HepG2 (cell line): ENCODE measurements at regions not wholly inside any gene's neighbourhood (a gene's known extent, or its start where the extent isn't known, plus 50 kb on each side); places are given as distances from the start of the nearest gene placed in this dataset.
"Not testable (repeated sequence)": the region's sequence is repeated elsewhere in the genome, so short reads cannot be mapped to it uniquely, and the experiment has no call there.

Experiments
- ATAC-seq: fragments of 200-7000 bp; cut with Tn5 transposase; 3 replicates; pipeline ENCODE4 v1.9.1; 2020; ENCODE audit warnings: mild to moderate bottlenecking, moderate library complexity
- BruUV-seq: library from RNA; stranded (reverse); fragments of 400-500 nt; replicated peaks from 2 replicates; lab custom pipeline; 2021; lab: Mats Ljungman, UMichigan
- CTCF ChIA-PET: fragments of 300-600 bp; formaldehyde crosslinking; extraction: SDS; loops from one replicate; lab custom pipeline; 2021; ENCODE audit warnings: low total read pairs, inconsistent platforms, low intra/inter-chr PET ratio; lab: Yijun Ruan, JAX
- POLR2A ChIA-PET: fragments of 350-600 bp; sonication (Branson Sonifier 250); formaldehyde crosslinking; loops from one replicate; lab custom pipeline; 2020; ENCODE audit warnings: antibody characterized with exemption, inconsistent platforms; lab: Yijun Ruan, JAX
- DNase-seq: peaks from one replicate; pipeline ENCODE4 v3.0.0-alpha.2; 2015; ENCODE audit warnings: low spot score
- FAIRE-seq: peaks from 3 replicates; lab custom pipeline; 2011; peaks lifted over from hg19 to GRCh38; lab: Jason Lieb, UNC
- H2AFZ ChIP-seq: one replicate; pipeline ENCODE4 v1.6.1; 2011; ENCODE audit warnings: low read length, inconsistent platforms
- H3K27ac ChIP-seq: fragments of 300-600 bp; 3 replicates; pipeline ENCODE4 v1.8.0; 2011; ENCODE audit warnings: mixed run types, mild to moderate bottlenecking, mixed read lengths, low read length, inconsistent platforms; ENCODE audit not compliant: insufficient read depth; ENCODE audit errors: extremely low read length
- H3K27me3 ChIP-seq, 2 experiments: fragments of 200-600 bp in 1 of 2; 2 replicates in 1 of 2; 3 replicates in 1 of 2; pipeline versions ENCODE4 v1.6.0 to v1.8.0; 2011; ENCODE audit warnings: low read length in 2 of 2, mild to moderate bottlenecking in 2 of 2, moderate library complexity in 2 of 2, inconsistent platforms in 1 of 2; ENCODE audit not compliant: insufficient read depth in 2 of 2, control insufficient read depth in 1 of 2
- H3K36me3 ChIP-seq, 2 experiments: fragments of 200-600 bp in 1 of 2; replicated peaks in 1 of 2; 2 replicates in 1 of 2; 3 replicates in 1 of 2; pipeline versions ENCODE4 v1.5.1 to v1.8.0; 2011; ENCODE audit warnings: low read length in 2 of 2, inconsistent platforms in 1 of 2; ENCODE audit not compliant: insufficient read depth in 2 of 2, control insufficient read depth in 1 of 2
- H3K4me1 ChIP-seq: 2 replicates; pipeline ENCODE4 v1.5.1; 2012; ENCODE audit warnings: low read length, inconsistent platforms; ENCODE audit not compliant: insufficient read depth
- H3K4me2 ChIP-seq: 2 replicates; pipeline ENCODE4 v1.6.0; 2011; ENCODE audit warnings: low read depth, low read length, inconsistent platforms
- H3K4me3 ChIP-seq, 3 experiments: fragments of 200-600 bp in 1 of 3; sonication (generic), shearing (Covaris generic) in 1 of 3; replicated peaks in 1 of 3; 2 replicates each; pipeline ENCODE4 v1.5.1; 2011 to 2016; ENCODE audit warnings: low read length in 3 of 3, inconsistent platforms in 2 of 3, low read depth in 2 of 3, mild to moderate bottlenecking in 2 of 3, control low read depth in 1 of 3, mixed read lengths in 1 of 3; ENCODE audit not compliant: insufficient read depth in 1 of 3
- H3K79me2 ChIP-seq: one replicate; pipeline ENCODE4 v1.6.1; 2011; ENCODE audit warnings: low read length, inconsistent platforms; ENCODE audit not compliant: insufficient read depth
- H3K9ac ChIP-seq: 2 replicates; pipeline ENCODE4 v1.6.0; 2011; ENCODE audit warnings: mild to moderate bottlenecking, low read depth, low read length, inconsistent platforms; ENCODE audit not compliant: insufficient read depth
- H3K9me3 ChIP-seq: 2 replicates; pipeline ENCODE4 v1.5.1; 2012; ENCODE audit warnings: mild to moderate bottlenecking, low read length
- H4K20me1 ChIP-seq: 2 replicates; pipeline ENCODE4 v1.6.0; 2011; ENCODE audit warnings: inconsistent platforms, mild to moderate bottlenecking, low read length, moderate library complexity; ENCODE audit not compliant: insufficient read depth
- TEAD3 ChIP-seq: optimal IDR thresholded peaks from 2 replicates; pipeline ENCODE3; 2016; ENCODE audit warnings: borderline replicate concordance
- WGBS: methylation state at CpG from one replicate; pipeline ENCODE4 v1.1.6; 2017; ENCODE audit warnings: low lambda C conversion rate; 5-methylcytosine and 5-hydroxymethylcytosine counted together
- in situ Hi-C: cut with HindIII; loops from 2 replicates; pipeline ENCODE4 v1.10.0; 2017; ENCODE audit warnings: low pct_unique_long_range_greater_than_20kb; ENCODE audit not compliant: extremely low pct_ligation_motif_present
- intact Hi-C: fragments of 100-400 bp; cut with micrococcal nuclease; formaldehyde crosslinking; loops from one replicate; pipeline ENCODE4 v1.10.0; 2022; ENCODE audit not compliant: unreplicated experiment
- small RNA-seq, 3 experiments: library from RNA; depleted of rRNA; stranded (forward); fragments of <200 nt; gene quantifications; one replicate each; pipeline ENCODE3, GENCODE V24; 2012; ENCODE audit warnings: low read depth in 2 of 3, low replicate concordance in 1 of 3; ENCODE audit not compliant: insufficient read length in 3 of 3, insufficient read depth in 2 of 3

- H3K4me3 ChIP-seq, H3K9me3 ChIP-seq, H3K4me1 ChIP-seq, H3K36me3 ChIP-seq, in situ Hi-C loops, ATAC-seq, H3K79me2 ChIP-seq, DNase-seq, intact Hi-C loops, BruUV-seq, H4K20me1 ChIP-seq, H2AFZ ChIP-seq, H3K27ac ChIP-seq, H3K27me3 ChIP-seq, H3K9ac ChIP-seq, H3K4me2 ChIP-seq, CTCF ChIA-PET, POLR2A ChIA-PET, FAIRE-seq: not testable (repeated sequence)
- TF ChIP-seq TEAD3 (CRISPR knock-in tag), result peak; percentile 7
- 6% methylated on average over 6 of the region's 6 CpGs for WGBS
Observed at GRCh38 chr1:223899775-223900174, 54.0 kb upstream of the TP53BP2 start.

GRCh38 chr1:223897097-223897496, 51.4 kb upstream of the TP53BP2 start:
- H4K20me1 ChIP-seq, H3K9ac ChIP-seq, H3K4me1 ChIP-seq, DNase-seq, H3K9me3 ChIP-seq, H3K27ac ChIP-seq, H3K4me2 ChIP-seq, BruUV-seq, ATAC-seq, in situ Hi-C loops, FAIRE-seq, H3K79me2 ChIP-seq, POLR2A ChIA-PET, H3K4me3 ChIP-seq, H3K27me3 ChIP-seq, H3K36me3 ChIP-seq, CTCF ChIA-PET, intact Hi-C loops, H2AFZ ChIP-seq: not testable (repeated sequence)
- WGBS, result no CpG with 5 or more reads among the region's 4 CpGs

GRCh38 chr1:223895950-223896349, 50.2 kb upstream of the TP53BP2 start:
- DNase-seq, FAIRE-seq, POLR2A ChIA-PET, H3K79me2 ChIP-seq, H3K36me3 ChIP-seq, H3K4me2 ChIP-seq, H3K4me3 ChIP-seq, H3K4me1 ChIP-seq, intact Hi-C loops, H3K27me3 ChIP-seq, H3K9me3 ChIP-seq, BruUV-seq, in situ Hi-C loops, H3K27ac ChIP-seq, H3K9ac ChIP-seq, H4K20me1 ChIP-seq, CTCF ChIA-PET, ATAC-seq, H2AFZ ChIP-seq: not testable (repeated sequence)
- 100% methylated on average over 1 of the region's 7 CpGs for WGBS

Small RNAs in the stretch of these regions (small RNA-seq; reads per million reads assigned to genes)
- gene RNU6-1319P, result 0 reads per million in 3 experiments
